ENCODE measurements at regions not wholly inside any gene's neighbourhood (a gene's known extent, or its start where the extent isn't known, plus 50 kb on each side); places are given as distances from the start of the nearest gene placed in this dataset.

DNA sequence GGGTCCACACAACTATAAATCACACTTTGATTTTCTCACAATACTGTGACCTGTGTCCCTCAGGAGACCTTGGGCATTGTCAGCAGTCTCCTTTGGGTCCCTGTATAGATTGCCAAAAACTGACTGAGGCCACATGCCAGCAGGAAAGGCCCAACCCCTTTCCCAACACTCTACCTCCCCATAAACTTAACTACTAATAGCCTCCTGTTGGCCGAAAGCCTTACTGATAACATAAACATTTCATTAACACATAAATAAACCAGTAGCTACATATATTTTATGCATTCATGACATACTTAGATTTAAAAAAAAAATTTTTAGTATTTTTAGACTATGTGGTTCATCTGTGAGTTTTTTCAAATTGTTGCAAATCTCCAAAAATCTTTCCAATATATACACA is 153.5 kb downstream of the ARL4C start:
- no peak for DNase-seq (ENCODE audit: low read depth in 4 of 4, low spot score in 2 of 4)

DNA sequence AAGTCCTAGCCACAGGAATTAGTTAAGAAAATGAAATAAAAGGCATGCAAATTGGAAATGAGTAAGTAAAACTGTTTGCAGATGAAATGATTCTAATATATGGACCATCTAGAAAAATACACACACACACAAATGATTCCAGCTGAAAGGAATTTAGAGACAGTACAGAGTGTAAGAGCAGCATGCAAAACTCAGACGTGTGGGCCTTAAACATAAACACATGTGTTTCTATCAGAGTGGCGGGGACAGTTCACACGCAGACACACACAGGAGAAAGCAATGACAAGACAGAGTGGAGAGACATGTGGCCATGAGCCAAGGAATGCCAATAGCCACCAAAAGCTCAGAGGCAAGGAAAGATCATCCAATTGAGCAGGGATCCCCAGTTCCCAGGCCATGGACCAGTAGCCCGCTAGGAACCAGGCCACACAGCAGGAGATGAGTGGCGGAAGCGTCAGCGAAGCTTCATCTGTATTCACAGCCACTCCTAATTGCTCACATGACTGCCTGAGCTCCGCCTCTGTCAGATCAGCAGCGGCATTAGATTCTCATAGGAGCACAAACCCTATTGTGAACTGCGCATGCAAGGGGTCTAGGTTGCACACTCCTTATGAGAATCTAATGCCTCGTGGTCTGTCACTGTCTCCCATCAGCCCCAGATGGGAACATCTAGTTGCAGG is 155.4 kb downstream of the ARL4C start:
- DNase-seq (ENCODE audit: low read depth in 4 of 4, low spot score in 2 of 4), result no peak

GRCh38 chr2:234339501-234339900 is 157.4 kb downstream of the ARL4C start:
- no peak for DNase-seq (ENCODE audit: low read depth in 4 of 4, low spot score in 2 of 4)

- DNase-seq (ENCODE audit: low read depth in 4 of 4, low spot score in 2 of 4), result no peak
These were observed 157.9 kb downstream of the ARL4C start for GRCh38 chr2:234339011-234339410.

GRCh38 chr2:234335661-234336228 is 161.1 kb downstream of the ARL4C start:
- no peak for DNase-seq (ENCODE audit: low read depth in 4 of 4, low spot score in 2 of 4)

GRCh38 chr2:234334756-234335155 is 162.1 kb downstream of the ARL4C start:
- DNase-seq (ENCODE audit: low read depth in 4 of 4, low spot score in 2 of 4), result no peak

DNA sequence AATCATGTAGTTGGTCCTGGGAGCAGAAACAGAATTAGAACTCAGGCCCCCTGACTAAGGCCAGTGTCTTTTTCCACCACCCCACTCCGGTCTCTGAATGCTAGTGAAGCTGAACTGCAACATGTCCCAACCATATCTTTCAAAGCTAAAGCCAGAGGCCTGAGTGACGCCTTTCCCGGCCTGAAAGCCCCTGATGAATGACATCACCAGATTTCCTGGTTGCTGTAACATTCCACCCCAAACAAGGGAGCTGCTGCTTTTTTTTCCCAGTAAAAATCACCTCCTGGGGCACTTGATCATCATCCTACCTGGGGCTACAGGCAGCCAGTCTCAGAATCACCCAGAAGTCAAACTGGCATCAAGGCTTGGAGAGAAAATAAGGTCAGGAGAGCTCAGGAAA is 162.7 kb downstream of the ARL4C start:
- DNase-seq (ENCODE audit: low read depth in 4 of 4, low spot score in 2 of 4), result no peak

DNA sequence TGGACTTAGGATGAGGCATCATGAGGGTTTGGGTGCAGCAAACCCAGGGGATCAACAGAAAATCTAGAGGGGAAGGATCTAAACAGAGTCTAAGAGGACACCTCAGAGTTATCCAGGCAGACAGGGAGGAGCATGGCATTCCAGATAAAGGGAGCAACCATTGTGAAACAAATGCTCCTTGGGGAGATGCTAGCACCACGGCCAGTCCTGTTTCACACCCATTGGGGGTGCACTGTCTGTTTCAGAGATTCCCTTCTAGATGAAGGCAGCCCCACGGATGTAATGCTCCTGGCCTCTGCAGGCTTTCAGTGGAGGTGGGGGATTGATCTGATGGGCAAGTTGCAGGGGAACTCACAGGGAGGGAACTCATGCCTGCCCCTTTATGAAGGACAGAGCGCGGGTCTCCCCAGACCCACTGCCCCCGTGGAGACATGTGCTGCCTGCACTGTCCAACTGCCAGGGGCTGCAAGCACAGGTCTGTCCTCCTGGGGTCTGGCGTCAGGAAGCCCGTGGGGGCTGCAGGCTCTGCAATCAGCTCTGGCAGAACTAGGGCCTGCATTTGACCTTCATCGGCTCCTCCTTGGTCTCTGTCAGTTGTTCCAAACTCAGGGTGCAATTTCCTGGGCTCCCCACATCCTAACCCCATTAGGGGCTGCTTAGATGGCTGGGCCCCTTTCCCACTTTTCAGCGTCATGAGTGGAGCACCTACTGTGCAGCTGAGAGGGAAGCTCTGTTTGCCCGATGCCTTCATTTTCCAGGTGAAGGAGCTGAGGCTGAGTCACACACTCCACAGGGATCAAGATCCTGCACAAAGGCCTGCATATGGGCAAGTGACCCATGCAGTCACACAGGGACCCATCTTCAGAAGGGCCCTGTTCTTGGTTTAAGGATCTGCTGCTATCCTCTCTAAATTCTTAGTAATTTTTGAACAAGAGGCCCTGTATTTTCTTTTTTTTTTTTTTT is 163.4 kb downstream of the ARL4C start:
- no peak for DNase-seq (ENCODE audit: low read depth in 4 of 4, low spot score in 2 of 4)

DNA sequence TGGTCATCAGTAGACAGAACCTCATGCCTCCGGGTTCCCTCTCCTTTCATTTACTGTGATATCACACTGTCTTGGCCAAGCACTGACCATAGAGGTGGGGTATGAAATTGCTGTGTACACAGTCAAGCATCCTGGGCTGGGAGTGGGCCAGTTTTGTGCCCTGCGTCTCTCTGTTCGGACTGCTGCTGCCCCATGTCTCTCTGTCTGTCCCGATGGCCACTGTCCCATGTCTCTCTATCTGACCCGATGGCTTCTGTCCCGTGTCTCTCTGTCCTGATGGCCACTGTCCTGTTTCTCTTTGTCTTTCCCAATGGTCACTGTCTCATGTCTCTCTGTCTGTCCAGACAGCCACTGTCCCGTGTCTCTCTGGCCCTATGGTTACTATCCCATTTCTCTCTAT is 164.9 kb downstream of the ARL4C start:
- DNase-seq (ENCODE audit: low read depth in 4 of 4, low spot score in 2 of 4), result no peak

DNA sequence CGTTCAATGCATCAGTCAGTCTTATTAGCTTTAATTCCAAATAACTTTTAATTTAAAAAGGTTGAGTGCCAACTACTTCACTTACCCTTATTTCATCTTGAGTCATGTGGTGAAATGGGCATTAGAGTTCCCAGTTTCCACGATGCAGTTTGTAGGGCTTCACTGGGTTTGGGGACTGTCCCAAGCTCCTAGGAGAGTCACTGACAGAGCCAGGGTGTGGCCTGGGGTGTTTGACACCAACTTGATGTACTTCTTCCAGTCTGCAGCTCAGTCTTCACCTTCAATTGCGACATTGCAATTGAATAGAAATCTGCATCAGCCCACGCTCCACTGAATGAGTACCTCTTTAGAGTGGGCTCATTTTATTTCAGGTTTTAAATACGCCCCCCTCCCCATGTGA is 165.3 kb downstream of the ARL4C start:
- DNase-seq (ENCODE audit: low read depth in 4 of 4, low spot score in 2 of 4), result no peak

DNA sequence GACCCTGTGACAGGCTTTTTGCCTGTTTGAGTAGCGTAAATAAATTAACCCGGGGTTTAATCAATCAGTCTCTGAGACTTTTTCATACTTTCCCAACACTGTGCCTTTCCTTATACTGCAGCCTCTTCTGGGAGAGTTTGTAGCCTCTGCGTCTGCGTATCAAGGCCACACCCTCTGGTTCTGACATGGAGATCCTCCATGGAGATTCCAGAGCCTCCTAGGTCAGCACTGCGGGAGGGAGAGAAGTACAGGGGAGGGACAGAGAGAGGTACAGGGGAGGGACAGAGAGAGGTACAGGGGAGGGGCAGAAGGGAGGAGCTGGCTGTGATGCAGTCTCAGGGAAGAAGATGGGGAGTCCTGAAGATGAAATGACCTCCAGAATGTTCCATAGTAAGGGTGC is 166.0 kb downstream of the ARL4C start:
- DNase-seq (ENCODE audit: low read depth in 4 of 4, low spot score in 2 of 4), result no peak

GRCh38 chr2:234329202-234329960 is 167.5 kb downstream of the ARL4C start:
- DNase-seq (ENCODE audit: low read depth in 4 of 4, low spot score in 2 of 4), result no peak

DNA sequence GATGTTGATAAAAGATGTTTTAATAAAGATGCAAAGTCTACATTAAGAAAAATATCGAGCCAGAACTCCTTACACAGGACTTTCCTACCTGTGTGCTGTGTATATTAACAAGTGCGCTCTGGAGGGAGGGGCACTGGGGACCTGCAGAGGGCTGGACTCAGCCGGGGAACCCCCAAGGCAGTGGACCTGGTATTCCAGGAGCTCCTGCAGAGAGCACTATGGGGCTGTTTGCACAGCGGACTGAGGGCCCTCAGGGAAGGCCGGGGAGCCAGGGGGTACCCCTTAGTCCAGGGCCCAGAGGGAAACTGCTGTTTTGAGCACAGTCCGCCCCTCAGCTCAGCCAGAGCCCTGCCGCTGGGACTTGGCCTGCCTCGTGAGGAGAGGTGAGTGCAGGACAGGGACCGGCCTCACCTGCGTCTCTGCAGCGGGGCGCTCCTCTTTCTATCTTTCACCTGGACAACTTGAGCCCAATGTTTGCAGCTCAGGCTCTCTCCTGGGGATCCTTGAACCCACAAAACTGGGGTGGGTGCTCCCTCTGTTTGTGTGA is 168.4 kb downstream of the ARL4C start:
- no peak for DNase-seq (ENCODE audit: low read depth in 4 of 4, low spot score in 2 of 4)

GRCh38 chr2:234326694-234327093 is 170.2 kb downstream of the ARL4C start:
- no peak for DNase-seq (ENCODE audit: low read depth in 4 of 4, low spot score in 2 of 4)

- DNase-seq (ENCODE audit: low read depth in 4 of 4, low spot score in 2 of 4), result no peak
These were observed 172.8 kb downstream of the ARL4C start for GRCh38 chr2:234324116-234324515.

DNA sequence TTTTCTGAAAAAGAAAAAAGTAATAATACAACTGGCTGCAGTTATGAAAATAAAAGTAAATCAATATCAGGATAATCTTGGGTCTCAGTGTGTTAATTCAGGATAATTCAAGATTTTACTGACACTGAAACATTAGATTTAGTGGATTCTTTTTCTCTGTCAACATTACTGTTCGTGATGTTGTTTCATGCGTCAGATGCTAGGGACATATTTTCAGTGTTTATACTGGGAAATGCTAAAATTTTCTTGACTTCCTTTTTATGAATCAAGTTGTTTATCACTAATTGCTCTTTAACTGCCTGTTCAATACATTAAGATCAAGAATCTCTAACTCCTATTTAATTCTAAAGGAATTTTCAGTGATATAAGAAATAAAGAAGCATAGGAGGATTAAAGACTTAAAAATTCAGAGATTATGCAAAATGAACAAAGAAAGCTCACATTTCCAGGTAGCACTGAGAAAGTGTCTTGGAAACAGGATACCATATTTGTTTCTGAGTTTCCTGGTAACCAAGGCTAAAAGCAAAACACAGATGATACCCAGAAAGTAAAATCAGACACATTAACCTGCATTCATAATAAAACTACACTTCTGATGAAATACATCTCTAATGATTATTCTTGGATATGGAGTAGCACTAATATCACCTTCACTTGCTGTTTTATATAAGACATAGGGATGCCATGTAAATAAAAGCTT is 174.0 kb downstream of the ARL4C start:
- no peak for DNase-seq (ENCODE audit: low read depth in 4 of 4, low spot score in 2 of 4)

- DNase-seq (ENCODE audit: low read depth in 4 of 4, low spot score in 2 of 4), result no peak
These were observed 176.8 kb downstream of the ARL4C start for GRCh38 chr2:234320066-234320465.

- DNase-seq (ENCODE audit: low read depth in 4 of 4, low spot score in 2 of 4), result no peak
These were observed 178.5 kb downstream of the ARL4C start for GRCh38 chr2:234318361-234318760.

DNA sequence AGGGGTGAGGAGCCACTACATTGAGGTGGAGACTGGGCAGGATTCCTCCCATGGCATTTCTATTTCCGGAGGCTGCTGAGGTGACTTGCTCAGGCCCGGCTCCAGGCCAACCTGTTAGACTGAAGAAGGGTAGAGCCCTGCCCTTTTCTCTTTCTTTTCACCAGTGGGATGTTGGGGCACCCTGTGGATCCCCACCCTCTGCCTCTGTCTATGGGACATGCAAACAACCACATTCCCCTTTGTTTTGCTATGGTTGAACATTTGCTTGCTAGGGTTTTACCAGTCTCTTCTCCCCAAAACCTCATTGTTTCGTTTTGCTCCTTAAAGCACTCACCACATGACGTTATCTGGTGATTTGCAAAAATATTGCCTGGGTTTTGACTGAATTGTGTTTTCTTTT is 183.3 kb downstream of the ARL4C start:
- no peak for DNase-seq (ENCODE audit: low read depth in 4 of 4, low spot score in 2 of 4)

GRCh38 chr2:234310166-234310565 is 186.7 kb downstream of the ARL4C start:
- DNase-seq (ENCODE audit: low read depth in 4 of 4, low spot score in 2 of 4), result no peak
